Endothelial cell of umbilical vein (primary cell): ENCODE measurements at regions not wholly inside any gene's neighbourhood (a gene's known extent, or its start where the extent isn't known, plus 50 kb on each side); places are given as distances from the start of the nearest gene placed in this dataset.

ENCODE experiments used
- BruUV-seq: library from RNA; stranded (reverse); fragments of 400-500 nt; replicated peaks from 2 replicates; lab custom pipeline; 2021; lab: Mats Ljungman, UMichigan
- CTCF ChIA-PET: fragments of 300-600, 350-600 bp; sonication (Branson Sonifier 250); formaldehyde crosslinking; loops from one replicate; lab custom pipeline; 2021; ENCODE audit warnings: antibody characterized with exemption, inconsistent platforms; lab: Charles Lee
- POLR2A ChIA-PET: fragments of 300-600, 350-600 bp; sonication (Branson Sonifier 250); formaldehyde crosslinking; loops from one replicate; lab custom pipeline; 2021; ENCODE audit warnings: antibody characterized with exemption, inconsistent platforms; lab: Charles Lee
- DNase-seq: peaks from one replicate; pipeline ENCODE4 v3.0.0-alpha.2; 2011; ENCODE audit warnings: low read depth, low spot score
- FAIRE-seq: peaks from 2 replicates; lab custom pipeline; 2011; peaks lifted over from hg19 to GRCh38; lab: Jason Lieb, UNC
- H2AFZ ChIP-seq: 2 replicates; pipeline ENCODE4 v1.6.0; 2012; ENCODE audit warnings: low read depth, low read length, control low read depth, inconsistent platforms
- H3K27ac ChIP-seq: 2 replicates; pipeline ENCODE4 v1.5.1; 2011; ENCODE audit warnings: low read depth, mild to moderate bottlenecking, control low read depth, low read length, moderate library complexity; ENCODE audit not compliant: insufficient read depth
- H3K27me3 ChIP-seq, 2 experiments: 2 replicates each; pipeline versions ENCODE4 v1.6.0 to v1.6.1; 2011; ENCODE audit warnings: low read length in 2 of 2, mixed read lengths in 1 of 2; ENCODE audit not compliant: control insufficient read depth in 2 of 2, insufficient read depth in 2 of 2
- H3K36me3 ChIP-seq, 2 experiments: 2 replicates in 1 of 2; 3 replicates in 1 of 2; pipeline ENCODE4 v1.5.1; 2011; ENCODE audit warnings: low read length in 2 of 2, mild to moderate bottlenecking in 1 of 2, moderate library complexity in 1 of 2; ENCODE audit not compliant: control insufficient read depth in 2 of 2, insufficient read depth in 2 of 2; ENCODE audit errors: extremely low read depth in 1 of 2
- H3K4me1 ChIP-seq: 3 replicates; pipeline ENCODE4 v1.5.1; 2011; ENCODE audit warnings: mild to moderate bottlenecking, low read length; ENCODE audit not compliant: control insufficient read depth, insufficient read depth; ENCODE audit errors: extremely low read depth
- H3K4me2 ChIP-seq: 2 replicates; pipeline ENCODE4 v1.6.1; 2011; ENCODE audit warnings: low read length, control low read depth, mixed read lengths; ENCODE audit not compliant: insufficient read depth
- H3K4me3 ChIP-seq, 3 experiments: fragments of 200-600 bp in 1 of 3; sonication (generic), shearing (Covaris generic) in 1 of 3; replicated peaks in 1 of 3; 2 replicates each; pipeline ENCODE4 v1.5.1; 2011 to 2016; ENCODE audit warnings: control low read depth in 3 of 3, low read length in 3 of 3, mild to moderate bottlenecking in 2 of 3, inconsistent platforms in 1 of 3, low read depth in 1 of 3, moderate library complexity in 1 of 3; ENCODE audit not compliant: insufficient read depth in 1 of 3
- H3K79me2 ChIP-seq: 2 replicates; pipeline ENCODE4 v1.6.0; 2012; ENCODE audit warnings: low read length, inconsistent platforms; ENCODE audit not compliant: control insufficient read depth, insufficient read depth
- H3K9ac ChIP-seq: replicated peaks from 2 replicates; pipeline ENCODE3; 2011; ENCODE audit warnings: low read length, control low read depth; ENCODE audit not compliant: insufficient read depth; ENCODE audit errors: extremely low read depth
- H3K9me1 ChIP-seq: replicated peaks from 3 replicates; pipeline ENCODE4 v1.6.0; 2011; ENCODE audit warnings: mild to moderate bottlenecking, low read length; ENCODE audit not compliant: control insufficient read depth, insufficient read depth; ENCODE audit errors: extremely low read depth
- H3K9me3 ChIP-seq: replicated peaks from 2 replicates; pipeline ENCODE4 v1.5.1; 2012; ENCODE audit warnings: low read length, inconsistent platforms; ENCODE audit not compliant: control insufficient read depth, insufficient read depth
- H4K20me1 ChIP-seq: replicated peaks from 2 replicates; pipeline ENCODE3; 2011; ENCODE audit warnings: mild to moderate bottlenecking, low read length; ENCODE audit not compliant: control insufficient read depth, insufficient read depth; ENCODE audit errors: extremely low read depth
- CTCF ChIP-seq, 2 donors: IDR thresholded peaks; 1 replicate in 1 of 2; 2 replicates in 1 of 2; pipeline ENCODE4 v1.5.1; 2011; ENCODE audit warnings: low read length in 2 of 2, mild to moderate bottlenecking in 2 of 2, moderate library complexity in 2 of 2, control low read depth in 1 of 2, inconsistent platforms in 1 of 2, low read depth in 1 of 2; ENCODE audit not compliant: insufficient read depth in 1 of 2; ENCODE audit errors: extremely low read depth in 1 of 2
- EZH2 ChIP-seq: IDR thresholded peaks from 2 replicates; pipeline ENCODE4 v1.6.1; 2012; ENCODE audit warnings: borderline replicate concordance, low read depth, mild to moderate bottlenecking, moderate library complexity, low read length, inconsistent platforms; ENCODE audit not compliant: severe bottlenecking
- FOS ChIP-seq: IDR thresholded peaks from 2 replicates; pipeline ENCODE4 v1.6.1; 2011; ENCODE audit warnings: mild to moderate bottlenecking, low read length, moderate library complexity, borderline replicate concordance; ENCODE audit not compliant: insufficient read depth
- GATA2 ChIP-seq: IDR thresholded peaks from 2 replicates; pipeline ENCODE4 v1.7.0; 2011; ENCODE audit warnings: low read depth, mild to moderate bottlenecking, moderate library complexity, mixed read lengths, low read length; ENCODE audit not compliant: insufficient read length, insufficient read depth
- JUN ChIP-seq: IDR thresholded peaks from 2 replicates; pipeline ENCODE4 v1.6.1; 2011; ENCODE audit warnings: borderline replicate concordance, low read depth; ENCODE audit not compliant: insufficient read length, insufficient read depth
- MAX ChIP-seq: IDR thresholded peaks from 2 replicates; pipeline ENCODE4 v1.6.1; 2011; ENCODE audit not compliant: insufficient read depth, insufficient read length
- MYC ChIP-seq: IDR thresholded peaks from one replicate; pipeline ENCODE4 v1.6.1; 2011; ENCODE audit warnings: mild to moderate bottlenecking, low read depth, low read length
- POLR2A ChIP-seq: IDR thresholded peaks from 2 replicates; pipeline ENCODE4 v1.6.1; 2012; ENCODE audit warnings: low read depth, mild to moderate bottlenecking, control low read depth, low read length
- POLR2AphosphoS5 ChIP-seq: IDR thresholded peaks from 2 replicates; pipeline ENCODE4 v1.6.1; 2012; ENCODE audit warnings: low read depth, mild to moderate bottlenecking, control low read depth, low read length, moderate library complexity; ENCODE audit not compliant: insufficient read depth
- dilution Hi-C: fragments of 300-500 bp; cut with MboI; formaldehyde crosslinking; loops from one replicate; pipeline ENCODE4 v1.15.0; 2019; ENCODE audit warnings: low sequenced_read_pairs; ENCODE audit not compliant: extremely low pct_ligation_motif_present
- intact Hi-C: fragments of 100-400 bp; cut with micrococcal nuclease; formaldehyde crosslinking; loops from one replicate; pipeline ENCODE4 v1.10.0; 2022

- TF ChIP-seq CTCF (IDR thresholded peaks at IDR 0.05; ENCODE audit: extremely low read depth in 1 of 2, insufficient read depth in 1 of 2, low read depth in 1 of 2, low read length in 2 of 2), result no peak
- TF ChIP-seq GATA2, result no peak
- no peak for TF ChIP-seq EZH2
- TF ChIP-seq POLR2A, result no peak
- no peak for TF ChIP-seq JUN
- TF ChIP-seq MYC, result no peak
- no peak for TF ChIP-seq POLR2AphosphoS5
- no peak for TF ChIP-seq MAX
- TF ChIP-seq FOS, result no peak
- Histone ChIP-seq H3K9me1 (no peaks in the 10 kb centered on the region), H2AFZ (no peak overlapping the region), H3K9me3 (no peaks in the 10 kb centered on the region), H3K4me3 (no peak overlapping the region), H3K4me1 (no peaks in the 10 kb centered on the region), H3K4me2 (no peak overlapping the region), H3K79me2 (no peaks in the 10 kb centered on the region), H4K20me1 (no peaks in the 10 kb centered on the region), H3K9ac (no peak overlapping the region), H3K27ac (no peak overlapping the region), H3K36me3 (no peaks in the 10 kb centered on the region), H3K27me3 (peaks cover 2 to 6% of the 10 kb centered on the region in 2 experiments)
- intact Hi-C loops, result no loop called here
- dilution Hi-C loops, result no loop called here
- no peak for DNase-seq
- ChIA-PET CTCF (interaction anchor here (1.2 kb wide), 1 partner anchor 184 kb away, joined by 7 read pairs; no protein-coding TSS in a partner anchor), POLR2A (no interaction called here)
- no TSS peak for BruUV-seq
- no peak for FAIRE-seq
Measured at GRCh38 chr9:89787595-89787994, 182.8 kb downstream of the GADD45G start.
